ENCODE measurements at regions not wholly inside any gene's neighbourhood (a gene's known extent, or its start where the extent isn't known, plus 50 kb on each side); places are given as distances from the start of the nearest gene placed in this dataset.

GRCh38 chr19:34824686-34825085 is 51.7 kb upstream of the ZNF599 start:
- DNase-seq: no peak

All from hypothalamus (tissue), 51 donors.